Glutamatergic neuron (in vitro differentiated cells): ENCODE measurements at regions not wholly inside any gene's neighbourhood (a gene's known extent, or its start where the extent isn't known, plus 50 kb on each side); places are given as distances from the start of the nearest gene placed in this dataset.

ENCODE experiments used
- DNase-seq: peaks from one replicate; pipeline ENCODE4 v3.0.0; 2022
- H3K27ac Mint-ChIP-seq: one replicate; pipeline ENCODE4 v1.8.0; 2020; ENCODE audit warnings: mild to moderate bottlenecking, mixed read lengths, inconsistent platforms; ENCODE audit not compliant: unreplicated experiment
- H3K27me3 Mint-ChIP-seq: one replicate; pipeline ENCODE4 v1.8.0; 2020; ENCODE audit warnings: mild to moderate bottlenecking, moderate library complexity, mixed read lengths, inconsistent platforms; ENCODE audit not compliant: unreplicated experiment
- H3K36me3 Mint-ChIP-seq: one replicate; pipeline ENCODE4 v1.8.0; 2020; ENCODE audit warnings: mild to moderate bottlenecking, mixed read lengths, inconsistent platforms; ENCODE audit not compliant: unreplicated experiment
- H3K4me1 Mint-ChIP-seq: one replicate; pipeline ENCODE4 v1.8.0; 2020; ENCODE audit warnings: mild to moderate bottlenecking, low read depth, mixed read lengths, inconsistent platforms; ENCODE audit not compliant: unreplicated experiment
- H3K4me3 Mint-ChIP-seq: one replicate; pipeline ENCODE4 v1.8.0; 2020; ENCODE audit warnings: mild to moderate bottlenecking, mixed read lengths, inconsistent platforms; ENCODE audit not compliant: unreplicated experiment
- H3K9me3 Mint-ChIP-seq: one replicate; pipeline ENCODE4 v1.8.0; 2020; ENCODE audit warnings: mild to moderate bottlenecking, moderate library complexity, mixed read lengths, inconsistent platforms; ENCODE audit not compliant: unreplicated experiment
- TF ChIP-seq, protein P1 (sequence below): fragments of 200-600 bp; sonication (generic); IDR thresholded peaks from one replicate; pipeline ENCODE4 v1.5.0; 2021; ENCODE audit not compliant: partially characterized antibody, unreplicated experiment

DNA sequence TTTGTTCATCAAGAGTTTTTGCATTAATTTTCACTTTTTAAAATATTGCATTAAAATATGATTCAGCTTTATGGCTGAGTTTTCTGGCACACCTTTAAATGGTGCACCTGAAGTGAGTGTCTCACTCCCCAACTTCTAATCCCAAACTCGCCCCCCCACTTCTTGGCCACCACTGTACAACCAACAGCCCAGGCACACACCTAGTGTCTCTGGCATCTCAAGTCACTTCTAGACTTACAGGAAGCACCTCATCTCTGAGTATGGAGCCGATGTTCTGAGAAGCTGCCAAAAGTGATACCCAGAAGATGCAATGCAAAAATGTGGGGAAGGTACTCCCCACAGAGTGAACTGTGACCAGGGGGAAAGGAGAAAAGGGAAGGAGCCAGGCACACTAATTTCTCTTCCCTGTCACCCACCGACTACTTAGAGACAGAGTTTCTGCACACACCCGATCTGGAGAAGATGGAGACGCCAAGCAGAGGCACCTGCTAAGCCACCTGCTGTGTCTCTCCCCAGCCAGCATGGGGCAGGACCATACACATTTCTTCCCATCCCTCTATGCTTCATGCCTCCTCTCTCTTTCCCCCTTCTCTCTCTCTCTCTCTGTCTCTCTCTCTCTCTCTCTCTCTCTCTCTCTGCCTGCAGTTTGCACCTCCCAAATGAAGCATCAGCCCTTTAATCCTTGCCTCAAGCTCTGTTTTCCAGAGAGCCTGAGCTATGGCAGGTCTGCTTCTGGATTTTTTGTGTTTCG lies 155.3 kb upstream of the ZNF507 start:
- DNase-seq, result no peak
- Mint-ChIP-seq H3K36me3 (peaks cover 5% of the 10 kb centered on the region), H3K27me3 (peaks cover 2% of the 10 kb centered on the region), H3K4me1 (no peaks in the 10 kb centered on the region), H3K4me3 (no peak overlapping the region), H3K27ac (no peak overlapping the region), H3K9me3 (peaks cover 2% of the 10 kb centered on the region)
- TF ChIP-seq, protein P1, sequence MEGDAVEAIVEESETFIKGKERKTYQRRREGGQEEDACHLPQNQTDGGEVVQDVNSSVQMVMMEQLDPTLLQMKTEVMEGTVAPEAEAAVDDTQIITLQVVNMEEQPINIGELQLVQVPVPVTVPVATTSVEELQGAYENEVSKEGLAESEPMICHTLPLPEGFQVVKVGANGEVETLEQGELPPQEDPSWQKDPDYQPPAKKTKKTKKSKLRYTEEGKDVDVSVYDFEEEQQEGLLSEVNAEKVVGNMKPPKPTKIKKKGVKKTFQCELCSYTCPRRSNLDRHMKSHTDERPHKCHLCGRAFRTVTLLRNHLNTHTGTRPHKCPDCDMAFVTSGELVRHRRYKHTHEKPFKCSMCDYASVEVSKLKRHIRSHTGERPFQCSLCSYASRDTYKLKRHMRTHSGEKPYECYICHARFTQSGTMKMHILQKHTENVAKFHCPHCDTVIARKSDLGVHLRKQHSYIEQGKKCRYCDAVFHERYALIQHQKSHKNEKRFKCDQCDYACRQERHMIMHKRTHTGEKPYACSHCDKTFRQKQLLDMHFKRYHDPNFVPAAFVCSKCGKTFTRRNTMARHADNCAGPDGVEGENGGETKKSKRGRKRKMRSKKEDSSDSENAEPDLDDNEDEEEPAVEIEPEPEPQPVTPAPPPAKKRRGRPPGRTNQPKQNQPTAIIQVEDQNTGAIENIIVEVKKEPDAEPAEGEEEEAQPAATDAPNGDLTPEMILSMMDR, result no peak

DNA sequence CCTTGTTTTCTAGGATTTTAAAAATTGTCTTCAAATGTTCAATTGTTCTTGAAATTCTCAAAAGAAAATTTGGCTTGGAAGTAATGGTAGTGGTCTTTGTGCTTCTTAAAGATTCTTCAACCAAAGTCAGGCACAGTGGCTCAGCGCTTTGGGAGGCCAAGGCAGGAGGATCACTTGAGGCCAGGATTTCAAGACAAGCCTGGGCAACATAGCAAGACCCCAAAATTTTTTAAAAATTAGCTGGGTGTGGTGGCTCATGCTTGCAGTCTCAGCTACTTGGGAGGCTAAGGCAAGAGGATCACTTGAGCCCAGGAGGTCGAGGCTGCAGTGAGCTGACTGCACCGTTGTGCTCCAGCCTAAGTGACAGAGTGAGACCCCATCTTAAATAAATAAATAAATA lies 153.5 kb upstream of the ZNF507 start:
- H3K4me1 Mint-ChIP-seq, result no peaks in the 10 kb centered on the region
- H3K36me3 Mint-ChIP-seq, result peaks cover 5% of the 10 kb centered on the region
- DNase-seq, result no peak
- peaks cover 2% of the 10 kb centered on the region for H3K27me3 Mint-ChIP-seq
- TF ChIP-seq, protein P1, result no peak
- no peak overlapping the region for H3K27ac Mint-ChIP-seq
- H3K9me3 Mint-ChIP-seq, result no peaks in the 10 kb centered on the region
- H3K4me3 Mint-ChIP-seq, result no peak overlapping the region

GRCh38 chr19:32195706-32196610 lies 149.5 kb upstream of the ZNF507 start:
- H3K27ac Mint-ChIP-seq, result no peak overlapping the region
- TF ChIP-seq, protein P1, result no peak
- no peak overlapping the region for H3K4me3 Mint-ChIP-seq
- no peaks in the 10 kb centered on the region for H3K27me3 Mint-ChIP-seq
- no peaks in the 10 kb centered on the region for H3K4me1 Mint-ChIP-seq
- peaks cover 5% of the 10 kb centered on the region for H3K36me3 Mint-ChIP-seq
- no peak for DNase-seq
- H3K9me3 Mint-ChIP-seq, result peaks cover 2% of the 10 kb centered on the region

DNA sequence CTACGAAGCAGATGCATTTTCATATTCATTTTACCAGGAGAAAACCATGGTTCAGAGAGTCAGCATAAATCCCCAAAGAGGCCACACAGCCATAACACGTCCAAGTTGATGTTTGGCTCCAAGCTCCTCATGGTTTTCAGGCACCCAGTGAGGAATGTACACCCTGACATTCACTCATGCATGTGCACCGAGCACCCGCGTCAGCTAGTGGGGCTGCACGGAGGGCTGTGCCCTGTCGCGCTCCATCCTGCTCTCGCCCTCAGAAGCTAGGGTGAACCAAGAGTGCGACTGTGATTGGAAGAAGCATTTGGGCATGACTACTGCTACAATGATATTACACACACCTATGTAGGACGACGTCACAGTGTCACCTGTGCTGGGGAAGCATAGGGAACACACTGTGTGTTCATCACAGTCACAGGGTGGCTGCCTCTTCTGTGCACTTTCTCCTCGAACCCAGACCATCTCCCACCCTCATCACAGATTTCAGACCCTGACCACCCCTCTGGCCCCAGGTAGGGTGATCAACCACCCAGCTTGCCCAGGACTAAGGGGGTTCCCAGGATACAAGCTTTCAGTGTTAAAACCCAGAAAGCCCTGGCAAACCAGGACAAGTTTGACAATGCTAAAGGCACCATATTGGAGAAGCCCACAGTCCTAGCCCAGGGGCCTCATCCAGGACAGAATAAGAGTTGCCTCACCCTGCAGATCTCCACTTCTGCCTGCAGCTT lies 148.6 kb upstream of the ZNF507 start:
- Mint-ChIP-seq H3K27me3 (no peaks in the 10 kb centered on the region), H3K4me3 (no peak overlapping the region), H3K27ac (no peak overlapping the region), H3K4me1 (no peaks in the 10 kb centered on the region), H3K36me3 (peaks cover 5% of the 10 kb centered on the region), H3K9me3 (peaks cover 2% of the 10 kb centered on the region)
- TF ChIP-seq, protein P1, result no peak
- no peak for DNase-seq
